KMS-11 (cell line): ENCODE measurements at regions not wholly inside any gene's neighbourhood (a gene's known extent, or its start where the extent isn't known, plus 50 kb on each side); places are given as distances from the start of the nearest gene placed in this dataset.

Experiments used
- H2AFZ ChIP-seq: fragments of 200-600 bp; sonication (generic); 2 replicates; pipeline ENCODE4 v1.6.1; 2016; ENCODE audit warnings: antibody characterized with exemption, mixed run types, low read depth
- H3K27ac ChIP-seq: fragments of 200-600 bp; sonication (generic); 2 replicates; pipeline ENCODE4 v1.6.1; 2016; ENCODE audit warnings: mild to moderate bottlenecking, mixed run types
- H3K27me3 ChIP-seq: fragments of 200-600 bp; sonication (generic); 2 replicates; pipeline ENCODE4 v1.6.1; 2017; ENCODE audit warnings: mild to moderate bottlenecking, low read depth, mixed run types, moderate library complexity; ENCODE audit not compliant: insufficient read depth
- H3K36me3 ChIP-seq: fragments of 200-600 bp; sonication (generic); 2 replicates; pipeline ENCODE4 v1.6.1; 2017; ENCODE audit warnings: mild to moderate bottlenecking, mixed run types; ENCODE audit not compliant: insufficient read depth
- H3K4me1 ChIP-seq: fragments of 200-600 bp; sonication (generic); 2 replicates; pipeline ENCODE4 v1.6.1; 2016; ENCODE audit warnings: mild to moderate bottlenecking, low read depth, mixed run types; ENCODE audit not compliant: poor library complexity, severe bottlenecking
- H3K4me2 ChIP-seq: fragments of 200-600 bp; sonication (generic); 2 replicates; pipeline ENCODE4 v1.7.0; 2016; ENCODE audit warnings: mild to moderate bottlenecking, mixed run types
- H3K4me3 ChIP-seq: fragments of 200-600 bp; sonication (generic); IDR thresholded peaks from 2 replicates; pipeline ENCODE4 v1.6.1; 2017; ENCODE audit warnings: low read depth, low read length, mixed read lengths; ENCODE audit not compliant: insufficient read depth
- H3K79me2 ChIP-seq: fragments of 200-600 bp; sonication (generic); 2 replicates; pipeline ENCODE4 v1.6.1; 2016; ENCODE audit warnings: low read depth, mixed run types; ENCODE audit not compliant: insufficient read depth
- H3K9ac ChIP-seq: fragments of 200-600 bp; sonication (generic); 2 replicates; pipeline ENCODE4 v1.6.1; 2016; ENCODE audit warnings: mild to moderate bottlenecking, mixed run types
- H4K20me1 ChIP-seq: fragments of 200-600 bp; sonication (generic); 2 replicates; pipeline ENCODE4 v1.6.1; 2016; ENCODE audit warnings: mild to moderate bottlenecking, mixed run types; ENCODE audit not compliant: insufficient read depth
- TF ChIP-seq, protein P1 (sequence below): fragments of 200-600 bp; sonication (generic); conservative IDR thresholded peaks from 2 replicates; pipeline ENCODE4 v1.6.1; 2017; ENCODE audit warnings: low read depth, mild to moderate bottlenecking, antibody characterized with exemption, low read length, moderate library complexity, mixed read lengths

DNA sequence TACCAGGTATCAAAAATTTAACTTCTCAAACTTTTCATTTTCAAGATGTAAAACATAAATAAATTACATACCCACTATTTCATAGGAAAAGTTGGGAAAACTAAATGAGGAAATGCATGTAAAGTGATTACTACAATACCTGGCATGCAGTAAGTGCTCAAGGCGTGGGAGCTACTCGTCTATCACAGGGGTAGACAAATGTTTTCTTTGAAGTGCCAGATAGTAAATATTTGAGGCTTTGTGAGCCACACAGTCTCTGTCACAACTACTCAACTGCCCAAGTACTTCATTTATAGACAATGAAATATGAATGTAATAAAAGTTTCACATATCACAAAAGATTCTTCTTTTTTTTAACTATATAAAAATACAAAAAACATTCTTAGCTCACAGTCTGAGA is 96.4 kb upstream of the PCGF5 start:
- Histone ChIP-seq H3K36me3 (no peaks in the 10 kb centered on the region), H3K27ac (no peak overlapping the region), H2AFZ (no peak overlapping the region), H3K27me3 (no peaks in the 10 kb centered on the region), H4K20me1 (no peaks in the 10 kb centered on the region), H3K4me2 (no peak overlapping the region), H3K79me2 (no peaks in the 10 kb centered on the region), H3K9ac (no peak overlapping the region), H3K4me3 (no peak overlapping the region), H3K4me1 (no peaks in the 10 kb centered on the region)
- TF ChIP-seq, protein P1, sequence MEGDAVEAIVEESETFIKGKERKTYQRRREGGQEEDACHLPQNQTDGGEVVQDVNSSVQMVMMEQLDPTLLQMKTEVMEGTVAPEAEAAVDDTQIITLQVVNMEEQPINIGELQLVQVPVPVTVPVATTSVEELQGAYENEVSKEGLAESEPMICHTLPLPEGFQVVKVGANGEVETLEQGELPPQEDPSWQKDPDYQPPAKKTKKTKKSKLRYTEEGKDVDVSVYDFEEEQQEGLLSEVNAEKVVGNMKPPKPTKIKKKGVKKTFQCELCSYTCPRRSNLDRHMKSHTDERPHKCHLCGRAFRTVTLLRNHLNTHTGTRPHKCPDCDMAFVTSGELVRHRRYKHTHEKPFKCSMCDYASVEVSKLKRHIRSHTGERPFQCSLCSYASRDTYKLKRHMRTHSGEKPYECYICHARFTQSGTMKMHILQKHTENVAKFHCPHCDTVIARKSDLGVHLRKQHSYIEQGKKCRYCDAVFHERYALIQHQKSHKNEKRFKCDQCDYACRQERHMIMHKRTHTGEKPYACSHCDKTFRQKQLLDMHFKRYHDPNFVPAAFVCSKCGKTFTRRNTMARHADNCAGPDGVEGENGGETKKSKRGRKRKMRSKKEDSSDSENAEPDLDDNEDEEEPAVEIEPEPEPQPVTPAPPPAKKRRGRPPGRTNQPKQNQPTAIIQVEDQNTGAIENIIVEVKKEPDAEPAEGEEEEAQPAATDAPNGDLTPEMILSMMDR = no peak

DNA sequence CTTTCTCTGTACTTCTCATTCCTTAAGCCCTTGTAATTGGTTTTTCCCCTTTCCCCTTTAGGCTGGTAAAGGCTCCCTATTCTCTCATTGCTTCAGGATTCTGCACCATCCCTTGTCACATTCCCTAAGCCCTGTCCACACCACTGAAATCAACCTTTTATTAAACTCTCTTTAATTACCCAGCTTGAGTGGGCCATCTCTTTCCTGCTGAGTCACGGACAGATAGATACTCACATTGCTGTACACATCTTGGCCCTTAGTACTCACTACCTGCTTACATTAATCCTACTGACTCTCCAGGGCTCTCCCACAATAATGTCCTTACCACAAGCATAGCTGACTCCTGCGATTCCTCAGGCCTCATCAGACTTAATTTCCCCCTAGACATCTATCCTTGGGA is 94.0 kb upstream of the PCGF5 start:
- Histone ChIP-seq H2AFZ (no peak overlapping the region), H3K27me3 (no peaks in the 10 kb centered on the region), H4K20me1 (no peaks in the 10 kb centered on the region), H3K4me3 (no peak overlapping the region), H3K9ac (no peak overlapping the region), H3K4me1 (no peaks in the 10 kb centered on the region), H3K4me2 (no peak overlapping the region), H3K79me2 (no peaks in the 10 kb centered on the region), H3K36me3 (no peaks in the 10 kb centered on the region), H3K27ac (no peak overlapping the region)
- TF ChIP-seq, protein P1 = no peak

DNA sequence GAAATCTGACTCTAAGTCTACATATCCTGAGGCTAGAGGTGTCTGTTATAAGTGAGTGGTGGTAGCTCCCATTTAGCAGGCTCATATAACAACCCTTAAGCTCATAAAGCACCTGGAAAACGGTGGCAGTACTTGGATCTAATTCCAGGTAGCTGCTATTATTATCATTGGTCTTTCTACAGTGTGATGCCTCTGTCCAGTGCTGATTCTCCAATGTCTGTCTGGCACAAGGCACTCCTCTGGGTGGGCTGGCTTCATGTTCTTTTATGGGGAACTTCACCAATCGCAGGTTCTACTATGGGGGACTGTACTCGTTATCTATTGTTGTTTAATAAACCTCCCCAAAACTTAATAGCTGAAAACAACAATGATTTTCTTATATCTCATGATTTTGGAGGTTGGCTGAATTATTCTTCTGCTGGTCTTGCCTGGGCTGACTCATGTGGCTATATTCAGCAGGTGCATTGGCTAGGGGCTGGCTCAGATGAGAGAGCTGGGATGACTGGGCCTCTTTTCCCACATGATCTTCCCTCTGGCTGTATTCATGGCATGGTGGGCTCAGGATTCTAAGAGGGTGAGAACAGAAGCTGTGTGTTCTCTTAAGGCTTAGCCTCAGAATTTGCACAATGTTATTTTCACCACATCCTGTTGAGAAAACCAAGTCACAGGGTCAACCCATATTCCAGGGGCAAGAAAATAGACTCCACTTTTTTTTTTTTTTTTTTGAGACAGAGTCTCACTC is 93.0 kb upstream of the PCGF5 start:
- no peaks in the 10 kb centered on the region for H4K20me1 ChIP-seq

DNA sequence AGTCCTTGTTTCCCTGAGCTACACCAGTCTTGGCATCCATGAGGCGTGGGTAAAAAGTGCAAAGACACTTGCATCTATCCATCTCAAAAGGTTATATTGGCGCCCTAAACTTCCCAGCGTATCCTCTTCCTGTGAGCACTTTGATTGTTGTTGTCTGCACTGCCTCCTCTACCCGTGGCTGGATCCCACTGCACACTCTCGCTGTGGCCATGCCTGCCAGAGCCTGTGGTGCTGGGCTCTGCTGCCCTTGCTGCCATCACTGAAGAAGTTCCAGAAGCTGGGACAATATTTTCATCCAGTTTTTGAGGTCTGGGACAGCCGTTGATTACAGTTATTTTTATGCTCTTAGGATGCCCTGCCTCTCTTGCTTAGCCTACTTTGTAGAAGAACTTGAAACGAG is 85.3 kb upstream of the PCGF5 start:
- H3K4me3 ChIP-seq = no peak overlapping the region
- H3K4me1 ChIP-seq = no peaks in the 10 kb centered on the region
- no peaks in the 10 kb centered on the region for H3K36me3 ChIP-seq
- no peak overlapping the region for H3K4me2 ChIP-seq
- H3K79me2 ChIP-seq = no peaks in the 10 kb centered on the region
- H3K9ac ChIP-seq = no peak overlapping the region
- H3K27me3 ChIP-seq = no peaks in the 10 kb centered on the region
- H2AFZ ChIP-seq = no peak overlapping the region
- no peak overlapping the region for H3K27ac ChIP-seq
- TF ChIP-seq, protein P1 = no peak
- no peaks in the 10 kb centered on the region for H4K20me1 ChIP-seq

More for the DNA sequence above, 93.0 kb upstream of the PCGF5 start:
- Histone ChIP-seq H3K27ac (no peak overlapping the region), H3K4me3 (no peak overlapping the region), H3K79me2 (no peaks in the 10 kb centered on the region), H3K36me3 (no peaks in the 10 kb centered on the region), H2AFZ (no peak overlapping the region), H3K9ac (no peak overlapping the region), H3K27me3 (no peaks in the 10 kb centered on the region), H3K4me1 (no peaks in the 10 kb centered on the region), H3K4me2 (no peak overlapping the region)
- TF ChIP-seq, protein P1 = no peak
